A673 (cell line): ENCODE measurements at regions not wholly inside any gene's neighbourhood (a gene's known extent, or its start where the extent isn't known, plus 50 kb on each side); places are given as distances from the start of the nearest gene placed in this dataset.

ENCODE experiments used
- EZH2 ChIP-seq: fragments of 200-600 bp; sonication (generic); IDR thresholded peaks from 2 replicates; pipeline ENCODE4 v1.6.1; 2017; ENCODE audit warnings: borderline replicate concordance, low read depth, mild to moderate bottlenecking, mixed read lengths, antibody characterized with exemption, low read length; ENCODE audit not compliant: poor library complexity, severe bottlenecking
- TF ChIP-seq, protein P1 (sequence below): fragments of 300-800, 200-600 bp; sonication (generic); conservative IDR thresholded peaks from 2 replicates; pipeline ENCODE4 v1.5.1; 2017; ENCODE audit warnings: low read depth, mild to moderate bottlenecking, antibody characterized with exemption, low read length, moderate library complexity, mixed read lengths

DNA sequence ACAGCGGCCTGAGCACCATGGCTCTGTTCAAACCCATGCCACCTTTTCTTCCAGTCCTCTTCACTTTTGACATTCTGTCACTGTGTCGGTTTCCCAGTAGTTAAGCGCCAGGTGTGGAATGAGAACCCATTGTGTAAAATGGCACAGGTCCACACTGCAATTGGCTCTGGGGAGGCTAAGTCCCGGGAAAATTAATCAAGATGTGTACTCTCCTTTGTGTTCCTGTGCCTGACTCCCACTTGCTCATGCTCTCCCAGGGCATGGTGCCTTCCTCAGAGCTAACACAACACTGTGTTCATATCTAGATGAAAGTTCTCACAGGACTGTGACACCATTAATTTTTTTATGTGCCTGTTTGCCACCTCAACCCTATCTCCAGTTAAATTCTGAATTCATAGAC, 59.0 kb upstream of the BTG3 start:
- TF ChIP-seq, protein P1, sequence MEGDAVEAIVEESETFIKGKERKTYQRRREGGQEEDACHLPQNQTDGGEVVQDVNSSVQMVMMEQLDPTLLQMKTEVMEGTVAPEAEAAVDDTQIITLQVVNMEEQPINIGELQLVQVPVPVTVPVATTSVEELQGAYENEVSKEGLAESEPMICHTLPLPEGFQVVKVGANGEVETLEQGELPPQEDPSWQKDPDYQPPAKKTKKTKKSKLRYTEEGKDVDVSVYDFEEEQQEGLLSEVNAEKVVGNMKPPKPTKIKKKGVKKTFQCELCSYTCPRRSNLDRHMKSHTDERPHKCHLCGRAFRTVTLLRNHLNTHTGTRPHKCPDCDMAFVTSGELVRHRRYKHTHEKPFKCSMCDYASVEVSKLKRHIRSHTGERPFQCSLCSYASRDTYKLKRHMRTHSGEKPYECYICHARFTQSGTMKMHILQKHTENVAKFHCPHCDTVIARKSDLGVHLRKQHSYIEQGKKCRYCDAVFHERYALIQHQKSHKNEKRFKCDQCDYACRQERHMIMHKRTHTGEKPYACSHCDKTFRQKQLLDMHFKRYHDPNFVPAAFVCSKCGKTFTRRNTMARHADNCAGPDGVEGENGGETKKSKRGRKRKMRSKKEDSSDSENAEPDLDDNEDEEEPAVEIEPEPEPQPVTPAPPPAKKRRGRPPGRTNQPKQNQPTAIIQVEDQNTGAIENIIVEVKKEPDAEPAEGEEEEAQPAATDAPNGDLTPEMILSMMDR: no peak
- no peak for TF ChIP-seq EZH2
